Esophagus muscularis mucosa (tissue), 4 donors: ENCODE measurements at regions not wholly inside any gene's neighbourhood (a gene's known extent, or its start where the extent isn't known, plus 50 kb on each side); places are given as distances from the start of the nearest gene placed in this dataset.

Source experiments
- DNase-seq: peaks from one replicate; pipeline ENCODE4 v3.0.0-alpha.2; 2017; ENCODE audit errors: extremely low spot score
- H3K27ac ChIP-seq, 4 donors: fragments of 200-600 bp; sonication (generic); replicated peaks in 1 of 4; 1 replicate in 3 of 4; 2 replicates in 1 of 4; pipeline ENCODE4 v1.5.1; 2016 to 2019; ENCODE audit warnings: mild to moderate bottlenecking in 1 of 4
- H3K27me3 ChIP-seq, 4 donors: fragments of 200-600 bp; sonication (generic); one replicate each; pipeline versions ENCODE4 v1.5.1 to v1.6.0; 2016 to 2019
- H3K36me3 ChIP-seq, 4 donors: fragments of 200-600 bp; sonication (generic); one replicate each; pipeline ENCODE4 v1.5.1; 2016 to 2019
- H3K4me1 ChIP-seq, 4 donors: fragments of 200-600 bp; sonication (generic); one replicate each; pipeline ENCODE4 v1.5.1; 2016 to 2019
- H3K4me3 ChIP-seq, 4 donors: fragments of 200-600 bp; sonication (generic); 1 replicate in 2 of 4; 2 replicates in 2 of 4; pipeline ENCODE4 v1.5.1; 2016 to 2019; ENCODE audit warnings: mild to moderate bottlenecking in 4 of 4, moderate library complexity in 1 of 4
- H3K9me3 ChIP-seq, 4 donors: fragments of 200-600 bp; sonication (generic); 1 replicate in 3 of 4; 2 replicates in 1 of 4; pipeline ENCODE4 v1.5.1; 2016 to 2019
- EP300 ChIP-seq: sonication (generic); formaldehyde crosslinking; IDR thresholded peaks from one replicate; pipeline ENCODE4 v1.6.1; 2017; ENCODE audit warnings: antibody characterized with exemption
- POLR2A ChIP-seq: fragments of 450-650 bp; IDR thresholded peaks from one replicate; pipeline ENCODE4 v1.6.1; 2017; ENCODE audit warnings: antibody characterized with exemption, moderate library complexity, mild to moderate bottlenecking, low read depth
- POLR2AphosphoS5 ChIP-seq, 2 donors: sonication (generic); formaldehyde crosslinking; IDR thresholded peaks; one replicate each; pipeline ENCODE4 v1.6.1; 2017; ENCODE audit warnings: antibody characterized with exemption in 2 of 2
- WGBS: methylation state at CpG from one replicate; pipeline ENCODE4 v1.1.5; 2018; 5-methylcytosine and 5-hydroxymethylcytosine counted together
- intact Hi-C: fragments of 100-400 bp; cut with DNase I; formaldehyde crosslinking; loops from one replicate; pipeline ENCODE4 v1.15.1; 2023
- TF ChIP-seq, protein P1 (sequence below), 3 experiments: fragments of 200-600 bp in 2 of 3; fragments of 450-650 bp in 1 of 3; sonication (generic) in 2 of 3; IDR thresholded peaks; one replicate each; pipeline ENCODE4 v1.5.1; 2017 to 2019; ENCODE audit warnings: antibody characterized with exemption in 3 of 3, mild to moderate bottlenecking in 2 of 3, moderate library complexity in 1 of 3

GRCh38 chr4:58453956-58454355 lies 1343.8 kb upstream of the IGFBP7 start:
- no peak for TF ChIP-seq EP300
- no peak for TF ChIP-seq POLR2A
- TF ChIP-seq POLR2AphosphoS5 (IDR thresholded peaks at IDR 0.05): no peak
- TF ChIP-seq, protein P1, sequence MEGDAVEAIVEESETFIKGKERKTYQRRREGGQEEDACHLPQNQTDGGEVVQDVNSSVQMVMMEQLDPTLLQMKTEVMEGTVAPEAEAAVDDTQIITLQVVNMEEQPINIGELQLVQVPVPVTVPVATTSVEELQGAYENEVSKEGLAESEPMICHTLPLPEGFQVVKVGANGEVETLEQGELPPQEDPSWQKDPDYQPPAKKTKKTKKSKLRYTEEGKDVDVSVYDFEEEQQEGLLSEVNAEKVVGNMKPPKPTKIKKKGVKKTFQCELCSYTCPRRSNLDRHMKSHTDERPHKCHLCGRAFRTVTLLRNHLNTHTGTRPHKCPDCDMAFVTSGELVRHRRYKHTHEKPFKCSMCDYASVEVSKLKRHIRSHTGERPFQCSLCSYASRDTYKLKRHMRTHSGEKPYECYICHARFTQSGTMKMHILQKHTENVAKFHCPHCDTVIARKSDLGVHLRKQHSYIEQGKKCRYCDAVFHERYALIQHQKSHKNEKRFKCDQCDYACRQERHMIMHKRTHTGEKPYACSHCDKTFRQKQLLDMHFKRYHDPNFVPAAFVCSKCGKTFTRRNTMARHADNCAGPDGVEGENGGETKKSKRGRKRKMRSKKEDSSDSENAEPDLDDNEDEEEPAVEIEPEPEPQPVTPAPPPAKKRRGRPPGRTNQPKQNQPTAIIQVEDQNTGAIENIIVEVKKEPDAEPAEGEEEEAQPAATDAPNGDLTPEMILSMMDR (IDR thresholded peaks at IDR 0.05): no peak
- Histone ChIP-seq H3K36me3 (no peaks in the 10 kb centered on the region), H3K27ac (no peak overlapping the region), H3K27me3 (no peaks in the 10 kb centered on the region), H3K4me1 (no peaks in the 10 kb centered on the region), H3K4me3 (no peak overlapping the region), H3K9me3 (no peaks in the 10 kb centered on the region)
- WGBS: 44% methylated on average over 6 of the region's 6 CpGs
- intact Hi-C loops: no loop called here
- no peak for DNase-seq

- H3K4me3 ChIP-seq: no peak overlapping the region
- no peaks in the 10 kb centered on the region for H3K27me3 ChIP-seq
- no peak overlapping the region for H3K27ac ChIP-seq
- no peaks in the 10 kb centered on the region for H3K4me1 ChIP-seq
- TF ChIP-seq POLR2AphosphoS5 (IDR thresholded peaks at IDR 0.05): no peak
- no peak for TF ChIP-seq POLR2A
- TF ChIP-seq, protein P1 (IDR thresholded peaks at IDR 0.05): no peak
- no peak for TF ChIP-seq EP300
- DNase-seq: no peak
- intact Hi-C loops: no loop called here
- WGBS: 83% methylated on average over 2 of the region's 2 CpGs
- no peaks in the 10 kb centered on the region for H3K9me3 ChIP-seq
- H3K36me3 ChIP-seq: no peaks in the 10 kb centered on the region
Measured at GRCh38 chr4:58451707-58452106, 1341.5 kb upstream of the IGFBP7 start.

GRCh38 chr4:58435871-58436270 lies 1325.7 kb upstream of the IGFBP7 start:
- Histone ChIP-seq H3K36me3 (no peaks in the 10 kb centered on the region), H3K9me3 (peaks cover 0 to 9% (median 5%) of the 10 kb centered on the region in 4 donors), H3K27ac (no peak overlapping the region), H3K4me3 (no peak overlapping the region), H3K27me3 (no peaks in the 10 kb centered on the region), H3K4me1 (no peaks in the 10 kb centered on the region)
- intact Hi-C loops: no loop called here
- TF ChIP-seq EP300: no peak
- TF ChIP-seq, protein P1 (IDR thresholded peaks at IDR 0.05): no peak
- no peak for TF ChIP-seq POLR2AphosphoS5 (IDR thresholded peaks at IDR 0.05)
- TF ChIP-seq POLR2A: no peak
- WGBS: 99% methylated on average over 11 of the region's 11 CpGs
- DNase-seq: no peak

GRCh38 chr4:58413849-58414248 lies 1303.7 kb upstream of the IGFBP7 start:
- no peaks in the 10 kb centered on the region for H3K9me3 ChIP-seq
- H3K27ac ChIP-seq: no peak overlapping the region
- WGBS: 79% methylated on average over 1 of the region's 1 CpG
- no peak overlapping the region for H3K4me3 ChIP-seq
- H3K27me3 ChIP-seq: no peaks in the 10 kb centered on the region
- TF ChIP-seq POLR2A (no peak), POLR2AphosphoS5 (IDR thresholded peaks at IDR 0.05) (no peak), EP300 (no peak)
- TF ChIP-seq, protein P1 (IDR thresholded peaks at IDR 0.05): no peak
- intact Hi-C loops: no loop called here
- DNase-seq: no peak
- H3K36me3 ChIP-seq: no peaks in the 10 kb centered on the region
- no peaks in the 10 kb centered on the region for H3K4me1 ChIP-seq

DNA sequence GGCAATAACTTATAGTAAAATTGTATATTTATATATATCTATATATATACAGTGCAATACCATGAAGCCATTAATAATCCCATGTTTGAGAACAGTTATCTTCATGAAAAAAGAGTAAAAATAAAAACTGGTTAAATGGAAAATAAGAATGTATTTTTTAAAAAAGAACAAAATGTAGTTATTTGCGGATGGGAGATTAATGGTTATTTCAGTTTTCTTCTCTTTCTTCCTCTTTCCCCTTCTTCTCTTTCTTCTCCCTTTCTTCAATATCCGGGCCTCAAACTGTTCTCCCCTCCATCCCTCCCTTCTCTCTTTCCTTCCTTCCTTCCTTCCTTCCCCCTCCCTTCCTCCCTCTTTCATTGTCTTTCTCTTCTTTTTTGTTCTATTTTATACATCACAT lies 1301.7 kb upstream of the IGFBP7 start:
- intact Hi-C loops: no loop called here
- H3K4me3 ChIP-seq: no peak overlapping the region
- no peak overlapping the region for H3K27ac ChIP-seq
- H3K9me3 ChIP-seq: no peaks in the 10 kb centered on the region
- H3K4me1 ChIP-seq: no peaks in the 10 kb centered on the region
- no peaks in the 10 kb centered on the region for H3K27me3 ChIP-seq
- 82% methylated on average over 2 of the region's 2 CpGs for WGBS
- DNase-seq: no peak
- no peaks in the 10 kb centered on the region for H3K36me3 ChIP-seq
- TF ChIP-seq, protein P1 (IDR thresholded peaks at IDR 0.05): no peak
- TF ChIP-seq POLR2AphosphoS5 (IDR thresholded peaks at IDR 0.05) (no peak), EP300 (no peak), POLR2A (no peak)
